ENCODE measurements at regions not wholly inside any gene's neighbourhood (a gene's known extent, or its start where the extent isn't known, plus 50 kb on each side); places are given as distances from the start of the nearest gene placed in this dataset.

- TF ChIP-seq CTCF (IDR thresholded peaks at IDR 0.05) (no peak), POLR2A (IDR thresholded peaks at IDR 0.05) (no peak)
These were observed 237.5 kb upstream of the CTSO start for GRCh38 chr4:156191044-156191781.
